ENCODE measurements at regions not wholly inside any gene's neighbourhood (a gene's known extent, or its start where the extent isn't known, plus 50 kb on each side); places are given as distances from the start of the nearest gene placed in this dataset.

GRCh38 chr7:423312-424260 lies 96.1 kb downstream of the PDGFA start:
- DNase-seq (ENCODE audit: low read depth): no peak

GRCh38 chr7:424301-424935 lies 95.2 kb downstream of the PDGFA start:
- no peak for DNase-seq (ENCODE audit: low read depth)

DNA sequence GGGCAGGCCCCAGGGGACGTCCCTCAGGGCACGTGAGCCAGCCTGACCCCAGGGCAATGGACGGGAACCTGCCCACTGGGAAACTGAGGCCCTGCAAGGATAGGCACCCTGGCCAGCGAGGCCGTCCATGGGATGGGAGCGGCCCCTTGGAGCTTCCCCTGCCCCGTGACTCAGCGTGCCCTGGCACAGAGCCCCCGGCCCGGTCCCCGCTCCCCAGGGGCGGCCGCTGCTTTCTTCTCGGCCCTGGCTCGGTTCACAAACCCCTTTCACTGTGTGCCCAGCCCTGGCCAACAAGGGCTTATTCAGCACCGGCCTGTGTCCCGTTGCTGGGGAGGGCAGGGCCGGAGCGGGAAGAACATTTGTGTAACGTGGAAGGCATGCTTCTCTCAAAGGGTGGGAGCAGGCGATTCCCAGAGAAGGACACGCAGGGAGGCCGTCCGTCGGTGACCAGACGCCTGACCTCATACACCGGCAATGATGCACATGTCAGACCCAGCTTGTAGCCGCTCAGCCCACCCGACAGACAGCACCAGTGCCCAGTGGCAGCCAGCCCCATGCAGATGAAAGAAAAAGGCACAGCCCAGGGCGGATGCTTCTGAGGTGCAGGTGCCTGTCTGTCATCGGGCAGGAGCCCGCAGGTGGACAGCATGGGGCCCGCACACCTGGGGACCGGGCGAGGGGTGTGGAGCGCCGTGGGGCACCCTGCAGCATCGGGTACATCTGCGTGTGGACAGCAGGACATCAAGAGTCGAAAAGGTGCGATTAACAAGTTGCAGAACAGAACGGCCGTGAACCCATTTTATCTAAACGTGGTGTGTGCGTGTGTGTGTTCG lies 94.5 kb downstream of the PDGFA start:
- no peak for DNase-seq (ENCODE audit: low read depth)

- no peak for DNase-seq (ENCODE audit: low read depth)
Observed at GRCh38 chr7:425794-426188, 93.9 kb downstream of the PDGFA start.

DNA sequence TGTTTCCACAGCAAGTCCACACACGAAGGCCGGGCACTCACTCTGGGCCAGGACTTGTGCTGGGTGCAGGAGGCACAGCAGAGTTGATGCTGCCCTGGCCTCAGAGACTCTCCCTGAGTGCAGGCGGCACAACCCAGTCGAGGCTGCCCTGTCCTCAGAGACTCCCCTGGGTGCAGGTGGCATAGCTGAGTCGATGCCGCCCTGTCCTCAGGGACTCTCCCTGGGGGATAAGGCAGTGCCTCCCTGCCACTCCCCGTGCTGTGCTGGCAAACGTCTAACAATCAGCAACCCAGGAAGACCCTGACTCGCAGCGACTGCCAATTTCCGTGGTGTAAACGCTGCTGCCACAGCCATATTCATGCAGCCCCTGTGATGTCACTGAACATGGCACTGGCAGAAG lies 93.1 kb downstream of the PDGFA start:
- DNase-seq (ENCODE audit: low read depth): no peak

- DNase-seq (ENCODE audit: low read depth): no peak
Observed at GRCh38 chr7:427506-428103, 92.0 kb downstream of the PDGFA start.

DNA sequence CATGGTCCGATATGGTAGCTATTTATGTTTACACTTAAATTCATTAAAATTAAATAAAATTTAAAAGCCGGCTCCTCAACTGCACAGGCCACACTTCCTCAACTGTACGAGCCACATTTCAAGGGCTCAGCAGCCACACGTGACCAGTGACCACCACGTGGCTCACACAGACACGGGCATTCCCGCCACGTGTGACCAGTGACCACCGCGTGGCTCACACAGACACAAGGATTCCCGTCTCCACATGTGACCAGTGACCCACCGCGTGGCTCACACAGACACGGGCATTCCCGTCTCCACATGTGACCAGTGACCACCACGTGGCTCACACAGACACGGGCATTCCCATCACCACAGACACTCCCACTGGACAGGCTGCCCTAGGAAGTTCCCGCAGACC lies 91.3 kb downstream of the PDGFA start:
- no peak for DNase-seq (ENCODE audit: low read depth)

- DNase-seq (ENCODE audit: low read depth): no peak
Observed at GRCh38 chr7:428927-429827, 90.5 kb downstream of the PDGFA start.

DNA sequence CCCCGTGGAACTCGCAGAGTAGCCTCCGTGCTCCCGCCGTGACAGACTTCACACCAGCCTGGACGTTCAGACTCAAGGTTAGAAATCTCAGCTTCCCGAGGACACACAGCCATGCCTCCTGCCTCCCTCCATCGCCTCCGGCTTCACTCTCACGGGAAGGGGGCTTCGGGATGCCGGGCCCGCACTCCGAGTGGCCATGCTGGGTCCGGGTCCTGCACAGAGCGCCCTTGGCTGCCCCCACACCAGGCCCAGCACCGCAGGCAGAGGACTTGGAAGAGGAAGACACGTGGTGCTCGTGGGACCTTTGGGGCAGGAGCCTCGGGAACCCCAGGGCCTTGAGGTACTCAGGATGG lies 89.8 kb downstream of the PDGFA start:
- DNase-seq (ENCODE audit: low read depth): no peak

DNA sequence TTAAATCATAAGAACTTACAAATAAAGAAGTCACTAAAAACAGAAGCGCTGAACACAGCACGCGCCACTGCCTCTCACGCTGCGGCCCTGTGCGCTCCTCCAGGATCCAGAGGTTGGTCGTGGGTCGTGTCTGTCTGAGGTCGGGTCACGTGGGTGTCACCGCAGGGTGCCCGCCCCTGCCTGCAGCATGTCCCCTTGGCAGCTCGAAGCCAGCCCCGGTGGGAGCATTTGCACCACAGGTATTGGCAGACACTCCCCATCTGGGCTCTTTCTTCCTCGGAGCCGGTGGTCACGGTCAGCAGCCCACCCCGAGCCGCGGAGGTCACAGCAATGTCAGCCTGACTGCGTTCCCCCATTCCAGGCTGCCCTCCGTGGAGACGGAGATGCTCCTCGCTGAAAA lies 88.6 kb downstream of the PDGFA start:
- DNase-seq (ENCODE audit: low read depth): no peak

DNA sequence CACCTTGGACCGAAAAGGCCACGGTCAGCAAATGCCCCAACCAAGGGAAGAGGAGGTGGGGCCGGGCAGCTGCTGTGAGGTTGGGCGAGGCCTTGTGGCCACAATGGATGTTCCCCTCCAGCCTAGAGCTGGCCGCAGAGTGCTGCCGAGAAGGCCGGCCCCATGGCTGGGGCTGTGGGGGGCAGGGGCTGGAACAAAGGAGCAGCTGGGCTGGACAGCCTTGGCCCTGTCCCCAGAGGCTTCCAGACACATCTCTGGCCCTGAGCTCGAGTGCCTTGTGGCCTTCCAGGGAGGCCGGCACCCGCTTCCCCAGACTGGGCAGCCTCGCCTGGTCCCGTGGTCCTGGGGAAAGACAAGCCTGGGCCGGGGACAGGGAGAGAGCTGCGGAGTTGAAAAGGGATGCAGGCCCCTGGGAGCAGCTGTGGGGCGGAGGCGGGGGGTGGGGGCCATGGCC lies 88.0 kb downstream of the PDGFA start:
- no peak for DNase-seq (ENCODE audit: low read depth)

GRCh38 chr7:432256-432655 lies 87.4 kb downstream of the PDGFA start:
- no peak for DNase-seq (ENCODE audit: low read depth)

DNA sequence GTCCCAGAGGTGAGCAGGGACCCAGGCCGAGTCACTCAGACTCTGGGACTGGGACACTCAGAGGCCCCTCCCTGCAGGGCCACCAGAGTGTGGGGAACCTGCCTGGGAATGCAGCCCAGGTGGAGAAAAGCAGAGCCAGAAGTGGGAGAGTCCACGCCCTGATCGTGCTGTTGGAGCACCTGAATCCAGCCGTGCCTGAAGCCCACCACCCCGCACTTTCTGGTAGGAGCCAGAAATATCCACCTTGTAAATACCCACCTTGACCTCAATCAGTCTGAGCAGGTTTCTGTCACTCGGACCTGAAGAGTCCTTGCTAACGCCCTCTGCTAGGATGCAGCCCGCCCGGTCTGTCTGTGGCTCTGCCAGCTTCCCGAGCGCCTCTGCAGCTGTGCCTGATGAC lies 86.7 kb downstream of the PDGFA start:
- DNase-seq (ENCODE audit: low read depth): no peak

GRCh38 chr7:433558-433957 lies 86.1 kb downstream of the PDGFA start:
- no peak for DNase-seq (ENCODE audit: low read depth)

DNA sequence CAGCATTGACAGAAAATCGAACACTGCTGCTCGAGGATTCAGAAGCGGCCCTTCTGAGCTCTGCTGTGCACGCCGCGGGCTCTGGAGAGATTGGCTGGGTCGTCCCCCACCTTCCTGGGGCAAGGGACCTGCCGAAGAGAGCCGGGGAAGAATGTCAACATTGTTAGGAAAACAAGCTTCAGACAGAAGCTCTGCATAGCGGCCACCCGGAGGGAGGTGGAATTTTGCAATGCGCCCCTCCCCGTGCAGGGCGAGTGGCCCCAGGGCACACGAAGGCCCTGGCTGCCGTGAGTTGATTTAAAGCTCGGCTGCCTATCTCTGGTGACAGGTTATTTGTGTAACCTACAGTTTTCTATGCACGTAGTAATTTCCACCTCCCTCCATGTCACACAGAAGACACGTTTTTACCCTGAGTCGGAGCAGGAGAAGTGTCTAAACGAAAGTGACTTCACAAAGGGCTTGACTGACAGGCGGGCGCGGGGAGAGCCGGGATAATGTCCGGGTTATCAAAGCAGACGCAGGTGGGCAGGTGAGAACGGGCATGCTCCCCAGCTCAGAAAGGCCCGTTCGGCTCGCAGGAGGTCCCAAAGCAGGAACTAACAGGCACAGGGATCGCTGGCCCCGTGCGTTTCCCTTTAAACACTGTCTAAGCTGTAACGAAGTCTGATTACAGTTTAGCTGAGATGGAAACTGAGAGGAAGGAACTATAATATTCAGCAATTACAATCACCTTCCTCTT lies 84.6 kb downstream of the PDGFA start:
- DNase-seq (ENCODE audit: low read depth): no peak

DNA sequence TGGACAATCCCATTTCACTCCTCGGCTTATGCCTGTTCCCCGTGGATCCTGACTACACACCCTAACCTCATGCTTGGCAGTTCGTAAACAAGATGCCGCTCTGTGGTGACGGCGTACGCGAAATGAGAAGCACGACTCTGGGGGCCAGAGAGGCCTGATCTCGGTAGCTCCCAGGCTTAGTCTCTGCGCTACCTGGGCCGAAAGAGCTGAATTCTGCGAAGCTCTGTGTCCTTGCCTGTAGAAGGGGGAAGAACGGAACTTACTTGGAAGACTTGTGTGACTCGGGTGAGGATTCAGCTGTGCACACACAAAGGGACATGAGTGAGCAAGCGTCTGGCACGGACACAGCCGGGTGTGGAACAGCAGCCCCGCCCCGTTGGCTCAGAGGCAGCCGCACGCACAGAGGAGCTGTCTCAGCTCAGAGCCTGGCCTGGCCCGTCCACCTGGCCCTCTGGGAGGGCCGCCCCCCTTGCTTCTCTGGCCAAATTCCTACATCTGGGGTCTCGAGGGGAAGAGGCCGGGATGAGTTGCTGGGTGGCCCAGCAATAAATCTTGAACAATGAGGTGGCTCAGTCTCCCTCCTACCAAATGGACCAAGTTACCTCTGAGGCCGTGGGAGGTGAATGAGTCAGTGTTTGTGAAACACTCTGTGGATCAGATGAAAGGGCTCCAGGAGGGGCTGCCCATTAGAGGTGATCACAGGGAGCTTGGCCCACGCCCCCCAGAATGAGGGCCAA lies 83.8 kb downstream of the PDGFA start:
- peak; percentile 76 for DNase-seq (ENCODE audit: low read depth)

- DNase-seq (ENCODE audit: low read depth): no peak
Observed at GRCh38 chr7:436367-437128, 83.1 kb downstream of the PDGFA start.

GRCh38 chr7:437329-438251 lies 82.1 kb downstream of the PDGFA start:
- DNase-seq (ENCODE audit: low read depth): no peak

Measured in Daoy (cell line).